ENCODE measurements at regions not wholly inside any gene's neighbourhood (a gene's known extent, or its start where the extent isn't known, plus 50 kb on each side); places are given as distances from the start of the nearest gene placed in this dataset.

DNA sequence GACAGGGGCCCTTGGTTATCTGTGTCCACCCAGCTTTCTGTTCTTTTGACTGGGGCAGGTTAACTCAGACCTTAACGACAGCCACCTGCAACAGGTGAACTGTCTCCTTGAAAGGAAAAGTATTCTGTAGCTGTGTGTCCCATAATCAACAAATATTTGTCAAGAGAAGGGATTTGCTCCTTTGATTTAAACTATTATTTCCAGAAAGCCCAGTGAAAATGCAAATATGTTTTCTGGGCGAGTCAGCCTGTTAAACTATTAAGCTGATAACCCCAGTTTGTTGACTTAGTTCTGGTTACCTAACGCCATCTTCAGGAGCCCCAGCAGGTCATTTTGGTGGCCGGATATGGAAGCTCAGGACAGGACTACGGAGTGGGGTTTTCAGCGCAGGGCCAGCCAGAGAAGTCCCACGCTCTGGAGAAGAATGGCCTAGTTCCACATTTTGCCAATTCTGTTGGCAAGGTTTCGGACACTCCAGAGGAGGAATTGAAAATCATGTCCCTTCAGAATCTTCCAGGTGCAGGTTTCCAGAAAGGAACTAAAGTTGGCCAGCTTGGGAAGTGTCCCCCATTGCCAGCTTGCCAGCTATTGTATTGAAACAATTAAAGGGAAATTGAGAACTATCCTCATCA is 54.5 kb downstream of the ADRA2A start:
- no peak for DNase-seq (ENCODE audit: low spot score)

DNA sequence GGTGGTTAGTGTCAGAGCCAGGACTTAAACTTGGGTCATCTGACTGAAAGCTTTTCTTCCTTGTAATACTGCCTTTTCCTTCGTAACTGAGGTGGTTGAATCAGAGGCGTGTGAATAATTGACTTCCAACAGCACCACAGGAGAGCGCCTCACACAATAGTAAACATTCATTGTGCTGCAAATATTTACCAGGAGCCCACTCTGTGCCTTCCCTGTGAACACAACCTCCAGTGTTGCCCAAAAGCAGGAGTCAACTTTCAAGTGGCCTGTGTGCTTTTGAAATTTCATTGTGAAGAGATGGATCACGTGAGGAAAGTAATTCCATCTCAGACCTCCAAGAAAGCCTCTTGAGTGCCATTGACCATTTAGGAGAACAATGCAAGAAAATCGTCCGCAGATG is 60.2 kb downstream of the ADRA2A start:
- DNase-seq (ENCODE audit: low spot score): no peak

DNA sequence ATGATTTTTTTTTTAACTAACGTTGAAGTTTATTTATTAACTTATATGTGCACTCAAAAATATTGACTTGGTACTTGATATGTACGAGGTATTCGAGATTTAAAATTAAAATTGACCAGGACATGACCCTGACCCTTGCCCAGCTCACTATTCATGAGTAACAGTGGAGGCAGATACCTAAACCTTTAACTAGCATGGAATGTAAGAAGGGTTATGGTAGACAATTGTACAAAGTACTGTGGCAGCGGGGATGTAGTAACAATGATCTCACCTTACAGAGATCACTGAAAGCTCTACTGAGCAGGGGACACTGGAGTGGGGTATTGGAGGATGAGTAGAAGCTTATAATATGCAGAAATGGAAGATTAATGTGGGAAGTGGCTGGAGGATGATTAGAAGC is 60.8 kb downstream of the ADRA2A start:
- DNase-seq (ENCODE audit: low spot score): no peak

DNA sequence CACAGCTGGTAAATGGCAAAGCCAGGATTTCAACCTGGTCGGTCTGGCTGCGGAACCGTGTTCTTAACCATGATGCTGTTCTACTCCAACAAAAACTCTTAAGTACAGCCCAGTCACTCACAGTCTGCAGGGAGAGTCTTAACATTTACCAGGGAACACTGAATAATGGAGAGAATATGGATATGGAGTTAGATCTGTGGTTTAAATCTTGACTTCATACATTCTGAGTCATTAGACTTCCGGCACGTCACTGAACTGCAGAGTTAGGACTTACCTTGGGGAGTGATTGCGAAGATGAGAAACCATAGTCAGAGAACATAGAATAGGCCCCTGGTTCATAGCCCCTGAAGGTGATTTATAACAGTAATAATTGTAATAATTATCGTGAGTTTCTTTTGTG is 61.7 kb downstream of the ADRA2A start:
- no peak for DNase-seq (ENCODE audit: low spot score)

DNA sequence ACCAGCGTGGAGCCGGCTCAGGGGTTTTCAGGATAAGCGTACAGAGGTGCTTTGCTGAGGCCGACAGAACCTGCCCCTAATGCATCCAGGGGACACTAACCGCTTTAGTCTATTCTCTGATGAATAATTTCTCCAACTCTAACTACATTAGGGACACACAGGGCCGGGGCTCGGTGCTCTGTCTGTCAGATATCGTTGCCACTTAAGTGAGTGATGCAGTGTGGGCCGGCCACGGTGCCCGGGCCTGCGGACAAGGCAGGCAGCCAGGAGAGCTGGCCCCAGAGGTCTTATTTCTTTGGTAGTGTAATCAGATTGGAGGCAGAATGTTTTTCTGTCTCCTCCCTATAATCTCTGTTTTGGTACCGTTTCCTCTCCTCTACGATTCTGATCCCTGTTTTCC is 62.7 kb downstream of the ADRA2A start:
- no peak for DNase-seq (ENCODE audit: low spot score)

DNA sequence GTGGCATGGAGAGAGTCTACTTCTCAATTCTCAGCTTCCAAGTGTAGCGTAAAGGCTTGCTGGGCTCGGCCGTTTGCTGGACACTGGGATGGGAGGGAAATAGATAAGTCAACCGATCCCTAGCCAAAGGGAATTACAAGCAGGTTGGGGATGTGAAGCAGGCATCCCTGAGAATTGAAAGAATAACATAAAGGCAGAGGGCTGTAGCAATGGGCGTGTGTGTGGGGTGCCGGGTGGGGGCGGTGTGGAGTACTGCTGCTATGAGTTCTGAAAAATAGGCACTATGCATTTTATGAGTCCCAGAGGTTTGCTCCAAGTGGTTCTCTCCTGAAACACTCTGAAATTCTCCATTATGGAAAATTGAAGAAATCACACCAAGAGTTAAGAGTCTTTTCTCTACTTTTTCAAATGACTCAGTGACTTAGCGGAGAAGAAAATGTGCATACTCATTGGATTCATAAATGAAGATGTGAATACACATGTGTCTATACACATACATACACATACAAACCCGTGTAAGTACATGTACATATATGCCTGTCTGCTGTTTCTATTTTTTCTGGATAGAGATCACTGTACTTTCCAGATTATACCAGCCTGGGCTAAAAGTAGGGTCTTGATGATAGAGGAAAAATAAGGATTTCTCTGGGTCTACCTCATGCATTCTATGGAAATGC is 65.4 kb downstream of the ADRA2A start:
- no peak for DNase-seq (ENCODE audit: low spot score)

DNA sequence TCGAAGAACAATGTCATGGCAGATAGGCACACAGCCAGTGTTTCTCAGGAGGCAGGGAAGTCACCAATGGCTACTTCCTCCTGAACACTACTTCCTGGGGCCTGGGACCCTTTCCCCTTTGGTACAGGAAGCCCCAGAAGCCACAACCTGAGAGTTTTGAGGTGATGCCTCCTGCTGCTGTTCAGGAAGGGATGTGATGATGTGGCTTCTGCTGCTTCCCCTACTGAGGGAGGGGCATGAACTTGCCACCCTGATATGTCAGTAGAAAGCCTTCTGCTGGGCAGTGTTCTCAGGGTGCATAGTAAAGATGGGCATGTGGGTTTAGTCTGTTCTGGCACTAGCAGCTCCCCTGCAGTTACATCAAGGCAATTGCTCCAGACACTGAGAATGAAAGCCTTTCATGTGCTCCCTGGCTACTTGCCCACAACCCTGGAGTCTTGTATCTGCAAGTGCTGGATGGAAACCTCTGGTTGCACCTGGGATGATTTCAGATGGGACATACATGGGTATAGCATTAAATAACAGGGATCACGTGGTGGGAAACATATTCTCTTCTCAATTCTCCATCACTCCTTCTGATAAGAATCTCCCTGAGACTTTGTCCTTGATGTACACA is 69.3 kb downstream of the ADRA2A start:
- DNase-seq (ENCODE audit: low spot score): no peak

DNA sequence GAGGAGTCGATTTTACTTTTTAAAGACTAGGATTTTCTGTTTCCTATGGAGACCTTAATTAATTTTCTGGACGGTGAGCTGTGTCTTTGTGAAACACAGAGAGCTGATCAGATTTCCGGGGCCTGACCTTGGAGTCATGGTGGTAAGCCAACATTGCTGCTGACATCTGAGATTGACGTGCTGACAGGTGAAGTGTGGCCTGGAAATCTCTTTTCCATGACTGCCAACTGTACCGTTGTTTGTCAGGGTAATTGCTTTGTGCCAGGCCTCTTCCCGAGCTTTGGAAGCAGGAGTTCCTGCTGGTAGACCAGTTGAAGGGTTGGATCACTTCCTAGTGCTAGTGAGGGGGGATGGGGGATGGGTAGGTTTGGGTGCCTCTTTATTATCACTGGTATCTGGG is 71.2 kb downstream of the ADRA2A start:
- DNase-seq (ENCODE audit: low spot score): no peak

DNA sequence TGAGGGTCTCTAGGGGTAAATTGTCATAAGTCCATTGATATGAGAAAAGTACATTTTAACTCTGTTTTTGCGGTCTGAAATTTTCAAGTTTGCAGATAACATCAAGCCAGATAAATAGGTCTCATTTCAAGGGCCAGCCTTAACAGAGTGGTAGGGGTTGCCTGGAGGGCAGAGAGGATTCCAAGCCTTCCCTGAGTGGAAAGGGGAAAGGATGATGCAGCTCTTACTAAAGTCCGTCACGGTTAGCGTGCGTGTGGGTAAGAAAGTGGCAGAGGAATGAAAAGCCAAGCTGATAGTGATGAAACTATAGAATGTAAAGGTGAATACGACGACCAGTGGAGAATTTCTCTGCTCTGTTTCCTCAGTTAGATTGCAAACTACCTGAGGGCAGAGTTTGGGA is 71.6 kb downstream of the ADRA2A start:
- DNase-seq (ENCODE audit: low spot score): no peak

DNA sequence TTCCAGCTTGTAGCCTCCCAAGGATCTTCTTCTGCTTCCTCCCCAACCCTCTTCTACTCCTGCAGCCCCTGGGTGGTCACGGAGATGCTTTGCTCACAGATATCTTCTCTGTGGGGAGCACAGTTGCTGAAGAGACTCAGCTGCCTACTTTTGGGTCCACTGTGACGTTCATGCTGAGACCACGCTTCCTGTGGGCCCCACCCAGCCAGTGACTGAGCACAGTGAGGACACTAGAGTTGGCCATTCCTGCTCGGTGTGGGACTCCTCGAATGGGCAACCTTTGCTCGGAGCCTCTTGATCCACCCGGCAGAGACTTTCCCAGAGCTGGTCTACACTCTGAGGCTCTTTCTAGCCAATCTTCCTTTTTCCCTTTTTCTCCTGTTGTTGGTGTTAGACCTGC is 73.9 kb downstream of the ADRA2A start:
- DNase-seq (ENCODE audit: low spot score): no peak

DNA sequence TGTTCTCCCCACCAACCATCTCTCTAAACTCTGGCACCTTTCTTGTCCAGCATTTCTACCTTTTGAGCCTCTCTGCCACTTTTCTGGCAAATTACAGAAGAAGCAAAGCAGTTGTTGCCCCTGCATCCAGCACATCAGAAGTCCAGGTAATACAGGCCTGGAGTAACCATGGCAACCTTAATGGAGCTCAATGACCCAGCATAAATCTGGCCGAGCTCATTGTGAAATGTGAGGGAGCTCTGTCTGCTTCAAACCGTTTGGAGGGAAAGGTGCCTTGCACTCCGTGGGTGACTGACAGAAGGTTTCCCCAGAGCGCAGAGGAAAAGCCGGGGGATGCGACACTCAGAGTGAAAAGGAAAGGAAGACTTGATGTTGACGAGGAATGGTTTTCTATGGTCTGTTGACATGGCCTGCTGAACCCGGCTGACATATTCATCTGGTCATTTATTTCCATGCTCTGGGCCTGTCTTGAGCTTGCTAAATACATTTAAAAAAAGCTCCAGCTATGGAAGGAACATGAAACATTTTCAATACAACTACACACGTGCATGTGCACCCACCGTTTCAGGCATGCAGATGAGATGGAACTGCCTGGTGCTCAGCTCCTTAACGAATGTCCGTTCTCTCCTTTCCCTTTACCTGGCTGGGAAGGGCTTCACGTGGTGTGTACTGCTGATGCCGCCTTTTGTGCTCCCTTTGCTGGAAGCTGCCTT is 74.9 kb downstream of the ADRA2A start:
- no peak for DNase-seq (ENCODE audit: low spot score)

DNA sequence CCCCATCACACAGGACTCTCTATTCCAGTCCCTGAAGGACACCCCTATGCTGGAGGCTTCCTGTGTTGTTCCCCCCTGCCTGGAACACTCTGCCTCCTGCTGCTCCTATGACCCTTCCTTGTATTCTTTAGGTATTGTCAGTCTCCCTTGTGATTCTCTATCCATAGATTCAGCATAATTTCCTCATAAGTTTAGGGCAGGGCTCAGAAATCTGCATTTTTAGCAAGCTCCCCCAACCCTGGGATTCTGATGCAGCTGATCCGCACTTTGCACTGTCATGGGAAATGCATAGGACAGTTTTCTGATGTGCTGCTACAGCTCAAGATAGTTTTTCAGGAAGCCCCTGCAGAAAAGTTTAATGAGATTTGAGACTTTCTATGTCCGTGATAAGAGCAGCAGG is 79.9 kb downstream of the ADRA2A start:
- no peak for DNase-seq (ENCODE audit: low spot score)

DNA sequence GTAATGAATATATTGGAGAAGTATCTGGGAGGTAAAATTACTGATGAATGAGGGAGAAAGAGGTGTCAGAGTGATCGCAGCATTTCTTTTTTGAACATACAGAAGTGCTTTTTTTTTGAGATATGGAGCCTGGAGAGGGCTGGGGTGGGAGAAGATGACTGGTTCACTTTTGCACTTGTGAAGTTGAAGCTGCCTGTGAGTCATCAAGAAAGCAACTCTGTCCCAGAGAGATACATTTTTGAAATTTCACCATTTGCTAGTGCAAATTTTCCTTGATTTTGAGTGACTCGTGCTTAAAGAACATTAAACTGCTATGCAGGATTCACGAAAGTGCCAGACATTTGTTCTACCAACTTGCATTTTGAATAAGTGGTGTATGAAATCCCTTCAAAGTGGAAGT is 81.8 kb downstream of the ADRA2A start:
- no peak for DNase-seq (ENCODE audit: low spot score)

DNA sequence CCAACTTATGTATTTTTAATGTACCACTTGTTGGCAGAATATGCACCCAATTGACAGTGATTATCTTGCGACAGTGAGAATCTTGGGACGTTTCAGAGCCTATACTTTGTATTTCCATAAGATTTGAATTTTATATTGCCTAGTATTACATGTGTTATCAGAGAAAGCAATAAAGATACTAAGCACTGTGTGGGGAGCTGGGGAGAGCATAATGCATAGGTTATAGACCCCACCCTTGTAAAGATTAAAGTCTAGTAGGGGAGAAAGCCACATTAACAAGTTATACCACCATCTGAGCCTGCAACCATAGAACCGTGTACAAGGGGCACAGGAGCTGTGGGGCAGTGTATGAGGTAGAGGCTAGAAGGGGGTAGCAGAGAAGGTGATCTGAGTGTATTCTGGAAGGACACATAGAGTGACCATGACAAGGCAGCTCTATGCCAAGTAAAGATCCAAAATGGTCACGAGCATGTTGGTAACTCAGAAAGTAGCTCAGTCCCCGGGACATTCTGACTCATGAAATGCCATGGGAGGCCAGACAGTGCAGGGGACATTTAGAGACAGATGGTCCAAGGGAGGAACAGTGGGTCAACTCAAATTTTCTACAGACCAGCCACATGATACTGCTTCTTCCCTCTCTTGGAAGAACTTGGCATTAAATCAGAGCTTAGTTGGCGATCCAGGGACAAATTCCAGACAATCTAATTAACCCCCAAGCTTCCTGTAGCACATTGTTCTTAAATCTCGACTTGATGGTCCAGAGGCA is 84.5 kb downstream of the ADRA2A start:
- DNase-seq (ENCODE audit: low spot score): no peak

DNA sequence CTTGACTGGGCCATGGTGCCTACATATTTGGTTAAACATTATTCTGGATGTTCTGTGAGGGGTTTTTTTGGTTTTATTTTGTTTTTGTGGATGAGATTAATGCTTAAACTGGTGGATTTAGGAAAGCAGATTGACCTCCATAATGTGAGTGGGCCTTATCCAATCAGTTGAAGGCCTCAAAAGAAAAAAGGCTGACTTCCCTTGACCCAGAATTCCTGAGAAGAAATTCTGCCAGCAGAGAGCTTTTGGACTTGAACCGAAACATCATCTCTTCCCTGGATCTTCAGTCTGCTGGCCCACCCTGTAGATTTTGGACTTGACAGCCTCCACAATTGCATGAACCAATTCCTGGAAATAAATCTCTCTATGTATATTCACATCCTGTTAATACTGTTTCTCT is 94.4 kb downstream of the ADRA2A start:
- DNase-seq (ENCODE audit: low spot score): no peak

DNA sequence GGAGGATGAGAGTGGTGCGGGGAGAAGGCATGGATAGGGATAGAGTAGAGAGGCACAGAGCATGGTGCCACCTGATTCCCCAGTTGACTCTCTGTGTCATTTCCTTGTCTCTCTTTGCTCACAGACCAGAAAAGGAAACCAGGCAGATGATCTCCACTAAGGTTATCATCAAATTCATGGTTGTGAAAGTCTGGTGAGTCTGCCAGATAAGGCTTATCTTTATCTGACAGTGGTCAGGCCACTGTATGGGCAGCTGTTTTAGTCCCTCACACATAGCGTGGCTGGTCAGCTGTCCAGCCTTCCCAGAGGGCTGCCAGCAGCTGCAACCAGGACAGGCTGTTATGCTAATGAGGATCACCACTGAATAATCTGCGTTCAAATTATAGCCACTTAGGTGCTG is 99.0 kb downstream of the ADRA2A start:
- DNase-seq (ENCODE audit: low spot score): no peak

DNA sequence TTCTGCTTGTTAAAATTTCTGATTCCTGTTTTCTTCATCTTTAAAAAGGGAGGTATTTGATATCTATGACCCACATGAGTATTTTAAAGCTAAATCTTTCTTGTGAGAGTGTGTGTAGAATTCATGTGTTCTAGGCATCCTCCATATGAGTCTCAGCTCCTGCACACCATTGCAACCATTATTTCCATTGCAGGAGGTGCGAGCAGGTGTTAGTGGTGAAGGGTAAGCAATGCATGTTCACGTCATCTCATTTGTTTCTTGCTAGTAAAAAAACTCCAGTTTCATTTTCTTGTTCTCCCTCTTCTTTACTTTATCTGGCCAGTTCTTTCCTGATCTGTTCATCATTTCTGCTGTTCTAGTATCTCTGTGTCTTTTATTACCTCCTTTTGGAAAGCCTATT is 100.5 kb downstream of the ADRA2A start:
- no peak for DNase-seq (ENCODE audit: low spot score)

DNA sequence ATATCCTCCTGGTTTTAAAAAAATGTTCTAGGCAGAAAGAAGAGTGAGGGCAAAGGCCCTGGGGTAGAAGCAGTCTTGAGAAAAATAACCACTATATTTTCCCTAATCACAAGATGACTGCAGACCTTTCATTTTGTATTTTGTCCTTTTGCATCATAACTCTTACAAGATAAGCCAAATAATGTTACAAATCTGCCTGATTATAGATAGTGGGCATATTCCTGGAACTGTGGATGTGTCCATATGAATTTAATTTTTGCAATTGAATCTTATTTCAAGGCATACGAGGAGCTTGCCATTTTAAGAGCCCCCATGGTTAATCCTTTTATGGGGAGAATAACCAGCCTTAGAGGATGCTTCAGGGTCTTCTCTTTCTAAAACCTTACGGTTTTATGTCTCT is 102.7 kb downstream of the ADRA2A start:
- no peak for DNase-seq (ENCODE audit: low spot score)

DNA sequence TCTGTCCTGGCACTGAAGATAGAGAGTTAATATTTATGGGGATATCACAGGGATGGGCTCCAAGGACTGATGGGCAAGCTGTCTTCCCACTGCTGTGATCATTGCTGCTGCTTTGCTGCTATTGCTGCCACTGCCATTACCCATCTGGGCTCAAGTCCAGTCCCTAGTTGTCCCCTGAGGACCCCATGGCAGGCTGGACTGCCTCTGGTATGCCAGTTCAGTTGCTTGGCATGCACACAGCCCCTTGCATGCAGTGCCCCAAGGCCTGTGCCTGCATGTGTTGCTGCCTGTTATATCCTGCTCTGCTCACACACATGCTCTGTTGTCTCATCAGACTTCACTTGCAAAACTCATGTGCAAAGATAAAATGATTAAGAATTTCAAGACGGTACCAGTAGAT is 109.5 kb downstream of the ADRA2A start:
- DNase-seq (ENCODE audit: low spot score): no peak

DNA sequence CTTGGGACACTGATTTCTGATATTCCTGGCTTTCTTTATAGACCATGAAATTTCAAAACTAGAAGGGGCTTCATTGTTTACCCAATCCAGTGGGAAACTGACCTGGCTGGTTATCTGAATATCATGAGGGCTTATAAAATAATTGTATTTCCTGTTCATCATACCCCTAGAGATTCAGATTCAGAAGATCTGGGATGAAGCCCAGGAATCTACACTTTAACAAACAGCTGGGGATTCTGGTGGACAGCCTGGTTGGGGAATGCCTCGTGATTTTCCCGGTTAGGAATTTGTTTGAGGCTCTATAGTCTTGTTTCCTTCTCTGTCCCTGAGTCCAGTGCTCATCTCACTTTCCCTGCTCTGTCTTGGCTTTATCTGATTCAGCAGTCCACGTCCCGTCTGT is 110.3 kb downstream of the ADRA2A start:
- DNase-seq (ENCODE audit: low spot score): no peak

DNA sequence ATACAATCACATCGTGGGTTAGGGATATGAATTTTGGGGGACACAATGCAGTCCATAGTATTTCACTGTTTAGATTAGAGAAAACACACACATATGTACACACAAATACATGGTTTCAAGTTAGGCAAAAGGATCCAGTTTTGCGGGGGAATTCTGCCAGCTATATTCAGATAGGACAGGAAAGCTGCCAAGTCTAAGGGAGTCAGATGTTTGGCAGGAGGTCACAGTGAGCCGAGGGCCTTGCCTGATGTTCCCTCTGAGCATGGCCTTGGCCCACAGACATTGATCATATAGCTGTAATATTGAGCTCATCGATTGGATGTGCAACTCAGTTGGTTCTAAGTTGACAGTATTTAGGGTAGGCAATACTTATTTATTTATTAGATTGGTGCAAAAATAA is 122.8 kb downstream of the ADRA2A start:
- no peak for DNase-seq (ENCODE audit: low spot score)

DNA sequence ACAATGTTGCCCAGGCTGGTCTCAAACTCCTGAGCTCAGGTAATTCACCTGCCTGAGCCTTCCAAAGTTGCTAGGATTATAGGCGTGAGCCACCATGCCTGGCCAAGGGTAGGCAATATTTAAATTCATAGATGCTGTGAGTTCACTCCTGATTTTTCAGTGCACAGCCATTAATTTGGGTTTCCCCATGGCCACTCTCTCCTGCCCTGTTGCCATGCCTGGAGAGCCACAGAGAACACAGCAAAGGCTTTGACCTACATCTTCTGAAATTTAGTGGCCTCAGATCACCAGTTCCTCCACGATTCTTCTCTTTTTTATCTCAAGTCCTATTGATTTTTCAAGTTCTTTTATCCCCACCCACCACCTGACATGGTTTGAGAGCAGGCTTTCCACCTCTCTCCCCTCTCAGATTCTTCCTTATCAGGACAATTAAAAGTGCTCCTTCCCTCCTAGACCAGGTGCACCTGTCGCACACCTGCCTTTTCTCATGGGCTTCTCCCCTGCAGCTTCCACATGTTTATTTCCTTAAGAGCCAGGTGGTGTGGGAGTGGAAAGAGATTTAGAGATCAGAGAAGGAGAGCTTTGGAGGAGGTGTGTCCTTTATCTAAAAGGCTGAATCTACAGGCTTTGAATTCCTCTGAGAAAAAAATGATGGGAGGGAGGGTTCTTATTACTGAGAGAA is 123.8 kb downstream of the ADRA2A start:
- no peak for DNase-seq (ENCODE audit: low spot score)

Measured in kidney capillary endothelial cell (primary cell).